Right lobe of liver (tissue), 6 donors: ENCODE measurements at regions not wholly inside any gene's neighbourhood (a gene's known extent, or its start where the extent isn't known, plus 50 kb on each side); places are given as distances from the start of the nearest gene placed in this dataset.

Experiments
- ATAC-seq, 4 donors: fragments of 200-7000 bp; cut with Tn5 transposase; one replicate each; pipeline ENCODE4 v1.9.1; 2020; ENCODE audit warnings: mild to moderate bottlenecking in 4 of 4, moderate library complexity in 4 of 4
- DNase-seq, 3 donors: peaks; one replicate each; pipeline ENCODE4 v3.0.0-alpha.2; 2020
- H3K27ac ChIP-seq, 3 donors: fragments of 200-600 bp; one replicate each; pipeline ENCODE4 v1.8.0; 2022
- H3K27me3 ChIP-seq, 2 donors: fragments of 200-600 bp; one replicate each; pipeline ENCODE4 v1.8.0; 2022
- H3K36me3 ChIP-seq, 4 donors: fragments of 200-600 bp; sonication (generic) in 1 of 4; one replicate each; pipeline versions ENCODE4 v1.5.1 to v1.8.0; 2017 to 2022; ENCODE audit warnings: control low read depth in 1 of 4
- H3K4me1 ChIP-seq, 4 donors: fragments of 200-600 bp; sonication (generic) in 1 of 4; one replicate each; pipeline versions ENCODE4 v1.5.1 to v1.8.0; 2017 to 2022; ENCODE audit warnings: control low read depth in 1 of 4
- H3K4me3 ChIP-seq, 3 donors: fragments of 200-600 bp; one replicate each; pipeline ENCODE4 v1.8.0; 2022
- H3K9me3 ChIP-seq, 4 donors: fragments of 200-600 bp; sonication (generic) in 1 of 4; one replicate each; pipeline versions ENCODE4 v1.5.1 to v1.8.0; 2017 to 2022; ENCODE audit warnings: control low read depth in 1 of 4
- CTCF ChIP-seq, 4 donors: fragments of 200-600 bp in 3 of 4; fragments of 450-650 bp in 1 of 4; IDR thresholded peaks; one replicate each; pipeline versions ENCODE4 v1.5.1 to v1.8.0; 2016 to 2022; ENCODE audit warnings: antibody characterized with exemption in 4 of 4, mild to moderate bottlenecking in 2 of 4
- POLR2A ChIP-seq: fragments of 450-650 bp; IDR thresholded peaks from one replicate; pipeline ENCODE4 v1.6.1; 2017; ENCODE audit warnings: antibody characterized with exemption, mild to moderate bottlenecking
- WGBS: methylation state at CpG from one replicate; pipeline ENCODE4 v1.1.6; 2018; ENCODE audit warnings: low coverage, low lambda C conversion rate; ENCODE audit not compliant: insufficient coverage; ENCODE audit errors: missing lambda C conversion rate; 5-methylcytosine and 5-hydroxymethylcytosine counted together
- intact Hi-C, 2 donors: fragments of 100-400 bp; cut with DNase I; formaldehyde crosslinking; loops; one replicate each; pipeline versions ENCODE4 v1.11.2 to v1.14.1; 2022
- donor health status: DM: no; HTN: yes; CAD: no.
- donor health status: DM: no; HTN: no; CAD: no.
- donor health status: DM: no; HTN: no; CAD: no.
- donor health status: DM: no; HTN: yes; CAD: no.
- donor health status: DM: no; HTN: yes; CAD: no.

- TF ChIP-seq CTCF (IDR thresholded peaks at IDR 0.05), result no peak
- TF ChIP-seq POLR2A, result no peak
- ATAC-seq (no peak), DNase-seq (no peak)
- Histone ChIP-seq H3K9me3 (no peaks in the 10 kb centered on the region), H3K4me3 (no peak overlapping the region), H3K36me3 (no peaks in the 10 kb centered on the region), H3K4me1 (no peaks in the 10 kb centered on the region), H3K27me3 (no peaks in the 10 kb centered on the region), H3K27ac (no peak overlapping the region)
- 60% methylated on average over 1 of the region's 1 CpG for WGBS
- intact Hi-C loops, result no loop called here
Measured at GRCh38 chr4:133592106-133592505, 443.0 kb downstream of the PCDH10 start.

GRCh38 chr4:133588306-133588705 is 439.2 kb downstream of the PCDH10 start:
- H3K36me3 ChIP-seq, result no peaks in the 10 kb centered on the region
- 73% methylated on average over 2 of the region's 2 CpGs for WGBS
- ATAC-seq, result no peak

GRCh38 chr4:133585323-133585722 is 436.2 kb downstream of the PCDH10 start:
- no peaks in the 10 kb centered on the region for H3K27me3 ChIP-seq
- no peaks in the 10 kb centered on the region for H3K4me1 ChIP-seq
- TF ChIP-seq POLR2A (no peak), CTCF (IDR thresholded peaks at IDR 0.05) (no peak)
- intact Hi-C loops, result no loop called here
- H3K4me3 ChIP-seq, result no peak overlapping the region
- no peak for DNase-seq
- no peaks in the 10 kb centered on the region for H3K36me3 ChIP-seq
- H3K9me3 ChIP-seq, result no peaks in the 10 kb centered on the region
- H3K27ac ChIP-seq, result no peak overlapping the region
- 71% methylated on average over 5 of the region's 8 CpGs for WGBS
- ATAC-seq, result no peak

More at GRCh38 chr4:133588306-133588705, 439.2 kb downstream of the PCDH10 start:
- no peak for DNase-seq
- Histone ChIP-seq H3K27ac (no peak overlapping the region), H3K9me3 (no peaks in the 10 kb centered on the region), H3K4me1 (no peaks in the 10 kb centered on the region), H3K27me3 (no peaks in the 10 kb centered on the region), H3K4me3 (no peak overlapping the region)
- intact Hi-C loops, result no loop called here
- TF ChIP-seq POLR2A (no peak), CTCF (IDR thresholded peaks at IDR 0.05) (no peak)

GRCh38 chr4:133584714-133585113 is 435.6 kb downstream of the PCDH10 start:
- intact Hi-C loops, result no loop called here
- ATAC-seq (no peak), DNase-seq (no peak)
- Histone ChIP-seq H3K27ac (no peak overlapping the region), H3K4me1 (no peaks in the 10 kb centered on the region), H3K36me3 (no peaks in the 10 kb centered on the region), H3K4me3 (no peak overlapping the region), H3K27me3 (no peaks in the 10 kb centered on the region), H3K9me3 (no peaks in the 10 kb centered on the region)
- no CpG with 5 or more reads among the region's 5 CpGs for WGBS
- TF ChIP-seq CTCF (IDR thresholded peaks at IDR 0.05) (no peak), POLR2A (no peak)

GRCh38 chr4:133581996-133582619 is 433.0 kb downstream of the PCDH10 start:
- TF ChIP-seq POLR2A (no peak), CTCF (IDR thresholded peaks at IDR 0.05) (no peak)
- ATAC-seq, result no peak

More at GRCh38 chr4:133581996-133582619, 433.0 kb downstream of the PCDH10 start:
- Histone ChIP-seq H3K27ac (no peak overlapping the region), H3K36me3 (no peaks in the 10 kb centered on the region), H3K9me3 (no peaks in the 10 kb centered on the region), H3K4me1 (no peaks in the 10 kb centered on the region), H3K27me3 (no peaks in the 10 kb centered on the region), H3K4me3 (no peak overlapping the region)
- WGBS, result 82% methylated on average over 2 of the region's 2 CpGs
- intact Hi-C loops, result no loop called here
- no peak for DNase-seq
